Activated CD8-positive, alpha-beta memory T cell treated with anti-CD3 and anti-CD28 coated beads for 36 hours (primary cell): ENCODE measurements at regions not wholly inside any gene's neighbourhood (a gene's known extent, or its start where the extent isn't known, plus 50 kb on each side); places are given as distances from the start of the nearest gene placed in this dataset.
"Not testable (repeated sequence)": the region's sequence is repeated elsewhere in the genome, so short reads cannot be mapped to it uniquely, and the experiment has no call there.

Experiments
- CTCF ChIA-PET: fragments of 350-600 bp; sonication (Branson Sonifier 250); formaldehyde crosslinking; loops from one replicate; lab custom pipeline; 2021; ENCODE audit warnings: antibody characterized with exemption; lab: Charles Lee
- POLR2A ChIA-PET: fragments of 350-600 bp; sonication (Branson Sonifier 250); formaldehyde crosslinking; loops from one replicate; lab custom pipeline; 2021; ENCODE audit warnings: antibody characterized with exemption; lab: Charles Lee

DNA sequence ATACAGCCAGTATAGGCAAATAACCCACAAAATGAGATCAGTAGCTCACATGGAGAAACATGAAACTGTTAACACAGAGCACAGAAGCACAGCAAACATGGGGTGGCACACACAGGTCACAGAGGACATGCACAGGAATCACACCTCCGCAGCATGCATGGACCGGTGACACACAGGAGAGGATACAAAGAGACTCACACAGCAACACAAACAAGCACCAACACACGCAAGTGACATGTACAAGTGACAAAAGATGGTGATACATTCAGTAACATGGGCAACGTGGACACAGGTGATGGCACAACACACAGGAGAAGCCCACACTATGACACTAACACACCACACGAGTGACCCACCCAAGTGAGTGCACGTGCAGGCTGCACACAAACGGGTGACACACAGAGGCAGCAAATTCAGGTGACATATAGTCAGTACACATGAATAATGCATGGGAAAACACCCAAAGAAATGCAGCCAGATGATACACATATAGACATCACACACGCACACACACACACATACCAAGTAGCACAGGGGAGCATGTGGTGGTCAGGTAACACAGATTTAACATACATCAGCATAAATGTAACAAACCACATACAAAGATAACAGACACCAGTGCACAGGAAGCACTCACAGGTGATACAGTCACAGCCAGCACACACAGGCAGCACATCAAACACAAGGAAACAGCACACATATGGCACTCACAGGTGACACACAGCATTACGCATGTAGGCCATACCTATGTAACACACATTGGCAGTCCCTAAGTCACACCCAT is 216.0 kb upstream of the SFSWAP start:
- POLR2A ChIA-PET, result no interaction called here
- CTCF ChIA-PET, result no interaction called here

GRCh38 chr12:131497966-131498365 is 212.9 kb upstream of the SFSWAP start:
- CTCF ChIA-PET, result no interaction called here
- POLR2A ChIA-PET, result no interaction called here

- CTCF ChIA-PET, result no interaction called here
- POLR2A ChIA-PET, result no interaction called here
Observed at GRCh38 chr12:131499160-131499863, 211.6 kb upstream of the SFSWAP start.

DNA sequence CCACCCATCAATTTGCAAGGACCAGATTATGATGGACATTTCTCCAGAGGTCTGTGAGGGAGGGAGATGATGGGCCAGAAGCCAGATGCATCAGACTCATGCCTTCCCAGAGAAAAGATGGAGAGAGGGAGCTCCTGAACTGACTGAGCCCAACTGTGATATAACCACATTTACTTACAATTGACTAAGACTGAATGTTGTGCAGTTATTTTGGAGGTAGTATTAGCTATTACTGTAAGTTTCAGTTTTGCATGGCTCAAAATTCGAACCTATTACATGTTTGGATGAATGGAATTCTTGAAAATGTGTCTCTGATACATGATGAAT is 211.1 kb upstream of the SFSWAP start:
- ChIA-PET CTCF (no interaction called here), POLR2A (no interaction called here)

GRCh38 chr12:131500564-131500963 is 210.3 kb upstream of the SFSWAP start:
- CTCF ChIA-PET, result no interaction called here
- POLR2A ChIA-PET, result no interaction called here

DNA sequence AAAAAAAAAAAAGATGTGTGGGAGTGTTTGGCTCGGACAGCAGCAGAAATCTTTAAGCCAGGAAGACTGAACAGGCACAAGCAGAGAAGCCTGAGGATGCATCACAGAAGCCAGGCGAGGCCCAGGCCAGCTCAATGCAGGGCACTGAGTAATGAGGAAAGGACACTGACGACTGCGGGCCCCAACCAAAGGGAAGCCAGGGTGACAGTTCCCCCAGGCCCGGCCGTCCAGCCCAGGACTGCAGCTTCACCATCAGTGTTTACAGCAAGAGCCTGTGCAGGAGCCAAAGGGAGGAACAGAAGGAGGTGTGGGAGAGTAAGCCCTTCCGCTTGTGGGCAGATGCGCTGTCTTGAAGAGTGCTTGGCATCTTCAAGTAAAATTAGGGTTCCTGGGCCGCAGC is 205.3 kb upstream of the SFSWAP start:
- CTCF ChIA-PET, result interaction anchor here (0.7 kb wide), 1 partner anchor 432 kb away, joined by 3 read pairs; no protein-coding TSS in a partner anchor
- POLR2A ChIA-PET, result no interaction called here

DNA sequence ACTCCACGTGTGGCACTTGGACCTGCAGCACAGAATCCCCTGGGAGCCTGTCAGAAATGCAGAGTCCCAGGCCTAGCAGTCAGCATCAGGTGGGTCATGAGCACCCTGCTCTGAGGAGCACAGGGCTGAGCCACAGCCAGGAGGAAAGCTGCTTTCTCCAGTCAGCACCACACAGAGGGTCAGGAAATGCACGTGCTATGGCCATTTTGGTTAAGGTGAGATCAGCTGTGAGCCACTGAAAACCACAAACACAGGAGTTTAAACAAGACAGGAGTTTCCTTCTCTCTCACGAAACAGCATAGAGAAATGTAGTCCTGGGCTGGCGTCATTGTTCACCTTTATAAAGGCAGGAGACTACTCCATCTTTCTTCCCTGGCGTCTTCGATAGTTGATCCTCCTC is 204.5 kb upstream of the SFSWAP start:
- ChIA-PET POLR2A (no interaction called here), CTCF (no interaction called here)

DNA sequence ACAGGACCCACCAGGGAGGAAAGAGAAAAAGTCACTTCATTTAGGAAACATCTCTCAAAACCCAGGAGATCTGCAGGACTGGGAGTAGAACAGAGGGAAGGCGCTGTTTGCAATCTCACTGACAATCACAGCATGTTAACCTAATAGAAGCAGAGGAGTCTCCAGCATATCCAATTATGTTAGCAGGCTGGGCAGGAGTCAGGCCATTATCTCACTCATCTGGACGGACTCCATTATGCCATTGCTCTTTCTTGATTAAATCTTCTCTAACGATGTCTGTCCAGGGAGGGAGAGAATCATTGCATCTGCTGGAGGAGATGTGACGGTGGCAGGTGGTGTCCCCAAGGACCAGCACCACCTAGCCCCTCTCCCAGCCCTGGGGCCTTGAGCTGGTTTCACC is 203.8 kb upstream of the SFSWAP start:
- CTCF ChIA-PET, result no interaction called here
- POLR2A ChIA-PET, result no interaction called here

GRCh38 chr12:131507881-131508280 is 203.0 kb upstream of the SFSWAP start:
- CTCF ChIA-PET, result no interaction called here
- POLR2A ChIA-PET, result no interaction called here

GRCh38 chr12:131509701-131510100 is 201.2 kb upstream of the SFSWAP start:
- POLR2A ChIA-PET, result no interaction called here
- CTCF ChIA-PET, result no interaction called here

DNA sequence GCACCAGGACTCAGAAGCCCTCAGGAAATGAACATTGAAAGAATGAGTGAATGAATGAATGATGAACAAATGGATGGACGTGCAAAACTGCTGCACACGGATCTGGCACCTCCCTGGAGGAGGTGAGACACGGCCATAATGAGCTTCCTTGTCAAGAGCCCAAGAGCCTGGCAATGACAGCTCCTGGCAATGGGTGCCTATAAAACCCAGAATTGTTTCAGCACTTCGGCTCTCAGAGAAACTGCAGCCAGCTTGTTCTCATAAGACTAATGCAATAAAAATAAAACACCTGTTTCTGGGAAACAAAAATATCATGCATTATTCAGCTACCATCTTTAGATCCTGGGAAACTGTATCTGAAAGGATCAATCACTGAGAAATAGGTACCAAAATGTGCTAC is 200.5 kb upstream of the SFSWAP start:
- POLR2A ChIA-PET, result no interaction called here
- CTCF ChIA-PET, result no interaction called here

- CTCF ChIA-PET, result no interaction called here
- POLR2A ChIA-PET, result no interaction called here
Observed at GRCh38 chr12:131511391-131511802, 199.5 kb upstream of the SFSWAP start.

DNA sequence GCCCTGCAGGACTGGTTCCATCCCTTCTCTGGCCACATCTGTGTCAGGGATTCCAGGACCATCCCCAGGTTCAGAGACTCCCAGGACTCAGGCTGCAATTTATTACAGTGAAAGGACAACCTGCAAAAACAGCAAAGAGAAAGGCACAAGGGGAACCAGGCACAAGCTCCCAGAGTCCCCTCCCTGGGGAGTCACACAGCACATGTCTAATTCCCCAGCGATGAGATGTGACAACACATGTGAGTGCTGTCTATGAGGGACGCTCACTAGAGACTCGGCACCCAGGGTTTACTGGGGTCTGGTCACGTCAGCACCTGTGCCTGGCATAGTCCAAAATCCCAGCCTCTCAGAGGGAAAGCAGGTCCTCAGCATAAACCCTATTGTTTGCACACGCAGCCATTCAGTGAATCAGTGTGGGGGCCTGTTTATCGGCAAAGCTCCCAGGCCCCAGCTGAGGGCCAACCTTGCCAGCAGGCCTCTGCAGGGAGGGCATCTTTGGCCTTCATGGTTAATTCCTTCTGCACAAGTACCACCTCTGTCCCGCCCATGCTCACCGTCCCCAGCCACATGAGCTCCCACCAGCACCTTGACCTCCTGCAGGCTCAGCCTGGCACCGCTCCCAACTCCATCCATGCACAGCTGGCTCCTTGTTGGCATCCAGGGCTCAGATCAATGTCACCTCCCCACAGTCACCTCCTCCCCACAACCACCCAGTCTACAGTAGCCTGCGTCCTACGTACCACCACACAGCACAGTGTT is 198.9 kb upstream of the SFSWAP start:
- CTCF ChIA-PET, result no interaction called here
- POLR2A ChIA-PET, result no interaction called here

- CTCF ChIA-PET, result no interaction called here
- POLR2A ChIA-PET, result no interaction called here
Observed at GRCh38 chr12:131513606-131514005, 197.3 kb upstream of the SFSWAP start.

DNA sequence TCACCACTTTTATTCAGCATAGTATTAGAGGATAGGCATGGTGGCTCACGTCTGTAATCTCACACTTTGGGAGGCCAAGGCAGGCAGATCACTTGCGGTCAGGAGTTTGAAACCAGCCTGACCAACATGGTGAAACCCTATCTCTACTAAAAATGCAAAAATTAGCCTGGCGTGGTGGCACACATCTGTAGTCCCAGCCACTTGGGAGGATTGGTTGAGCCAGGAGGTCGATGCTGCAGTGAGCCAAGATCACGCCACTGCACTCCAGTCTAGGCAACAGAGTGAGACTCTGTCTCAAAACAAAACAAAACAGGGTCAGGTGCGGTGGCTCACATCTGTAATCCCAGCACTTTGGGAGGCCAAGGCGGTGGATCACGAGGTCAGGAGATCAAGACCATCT is 190.3 kb upstream of the SFSWAP start:
- CTCF ChIA-PET, POLR2A ChIA-PET: not testable (repeated sequence)

GRCh38 chr12:131521326-131521725 is 189.6 kb upstream of the SFSWAP start:
- ChIA-PET POLR2A (no interaction called here), CTCF (no interaction called here)

GRCh38 chr12:131525795-131526508 is 184.9 kb upstream of the SFSWAP start:
- POLR2A ChIA-PET, result no interaction called here
- CTCF ChIA-PET, result no interaction called here

GRCh38 chr12:131527092-131527491 is 183.8 kb upstream of the SFSWAP start:
- CTCF ChIA-PET, result no interaction called here
- POLR2A ChIA-PET, result no interaction called here

GRCh38 chr12:131527736-131528135 is 183.2 kb upstream of the SFSWAP start:
- ChIA-PET POLR2A (no interaction called here), CTCF (no interaction called here)

DNA sequence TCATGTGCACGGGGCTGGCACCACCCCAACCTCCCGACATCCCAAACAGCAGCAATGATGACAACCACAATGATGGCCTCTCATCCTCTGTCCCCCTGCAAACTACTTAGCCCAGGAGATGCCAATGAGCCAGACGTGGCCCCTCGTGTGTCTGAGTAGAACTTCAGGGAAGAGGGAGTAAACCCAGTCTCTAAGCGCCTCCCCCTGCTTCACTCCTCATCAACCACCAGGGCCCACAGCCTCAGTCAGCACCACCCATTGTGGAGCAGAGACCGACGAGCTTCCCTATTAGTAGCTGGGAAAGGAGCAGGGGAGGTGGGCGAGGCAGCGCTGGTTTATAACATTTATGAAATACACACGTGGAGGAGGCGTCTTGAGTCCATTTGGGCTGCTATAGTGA is 182.7 kb upstream of the SFSWAP start:
- POLR2A ChIA-PET, result no interaction called here
- CTCF ChIA-PET, result no interaction called here
